Heart left ventricle (tissue), 16 donors: ENCODE measurements at regions not wholly inside any gene's neighbourhood (a gene's known extent, or its start where the extent isn't known, plus 50 kb on each side); places are given as distances from the start of the nearest gene placed in this dataset.

ENCODE experiments used
- ATAC-seq, 4 donors: fragments of 200-7000 bp; cut with Tn5 transposase; one replicate each; pipeline ENCODE4 v1.9.1; 2020 to 2022; ENCODE audit warnings: moderate library complexity in 4 of 4, mild to moderate bottlenecking in 3 of 4, moderate number of reproducible peaks in 1 of 4
- DNase-seq, 5 donors: peaks; one replicate each; pipeline ENCODE4 v3.0.0-alpha.2; 2020
- H3K27ac ChIP-seq, 12 donors: fragments of 200-600 bp; sonication (generic) in 4 of 12; one replicate each; pipeline versions ENCODE4 v1.5.0 to v1.8.0; 2016 to 2022; ENCODE audit warnings: mild to moderate bottlenecking in 2 of 12
- H3K27me3 ChIP-seq, 9 donors: fragments of 200-600 bp; sonication (generic) in 2 of 9; one replicate each; pipeline versions ENCODE4 v1.5.1 to v1.8.0; 2016 to 2022; ENCODE audit warnings: mild to moderate bottlenecking in 3 of 9
- H3K36me3 ChIP-seq, 9 donors: fragments of 200-600 bp; sonication (generic) in 2 of 9; one replicate each; pipeline versions ENCODE4 v1.5.0 to v1.8.0; 2018 to 2022; ENCODE audit warnings: mild to moderate bottlenecking in 2 of 9
- H3K4me1 ChIP-seq, 12 donors: fragments of 200-600 bp; sonication (generic) in 4 of 12; one replicate each; pipeline versions ENCODE4 v1.5.0 to v1.8.0; 2016 to 2022; ENCODE audit warnings: mild to moderate bottlenecking in 3 of 12
- H3K4me3 ChIP-seq, 12 donors: fragments of 200-600 bp; sonication (generic) in 4 of 12; one replicate each; pipeline versions ENCODE4 v1.5.0 to v1.8.0; 2017 to 2022; ENCODE audit warnings: mild to moderate bottlenecking in 9 of 12, moderate library complexity in 4 of 12
- H3K9me3 ChIP-seq, 12 donors: fragments of 200-600 bp; sonication (generic) in 4 of 12; one replicate each; pipeline versions ENCODE4 v1.5.0 to v1.8.0; 2016 to 2022; ENCODE audit warnings: mild to moderate bottlenecking in 1 of 12
- CTCF ChIP-seq, 12 donors: fragments of 200-600 bp; sonication (generic) in 4 of 12; IDR thresholded peaks; one replicate each; pipeline versions ENCODE4 v1.5.0 to v1.8.0; 2018 to 2022; ENCODE audit warnings: antibody characterized with exemption in 12 of 12, mild to moderate bottlenecking in 5 of 12
- POLR2A ChIP-seq, 2 donors: fragments of 450-650 bp; IDR thresholded peaks; one replicate each; pipeline ENCODE4 v1.6.1; 2017; ENCODE audit warnings: antibody characterized with exemption in 2 of 2, mild to moderate bottlenecking in 2 of 2, moderate library complexity in 2 of 2
- WGBS, 4 donors: extraction: QIAGEN DNeasy Blood & Tissue Kit in 2 of 4; methylation state at CpG; one replicate each; pipeline versions ENCODE4 v1.1.5 to v1.1.7; 2013 to 2018; 5-methylcytosine and 5-hydroxymethylcytosine counted together
- intact Hi-C, 10 donors: fragments of 100-400 bp; cut with DNase I; formaldehyde crosslinking; loops; one replicate each; pipeline versions ENCODE4 v1.11.1 to v1.14.2; 2022
- donor health status: ischemic (EF 13 %, LVEDD 7.1; RV severe dilation, severe dysfunction).
- donor health status: healthy with polysubstance abuse.
- donor health status: DM: no; HTN: yes; CAD: no.
- donor health status: DM: no; HTN: no; CAD: no.
- donor health status: ischemic (EF 25% LVEDD 6.9; RV normal size, moderate dysfunction).
- donor health status: ischemic (EF 25% LVEDD 5.7; RV mildly dilated, moderate dysfunction).
- donor health status: healthy.
- donor health status: DM: yes; HTN: yes; CAD: no.
- donor health status: ischemic (EF 35%, LVEDD 5.7; RV mildly dilated, moderate dysfunction).
- donor health status: nonischemic (EF 11% LVEDD 7.7; RV severe dilation, severe dysfunction).
- donor health status: DM: yes; HTN: yes; CAD: no.
- donor health status: PGD.
- donor health status: ischemic (EF 29% LVEDD 5.4; RV normal size, mild dysfunction).
- donor health status: nonischemic (EF 23%, LVEDD 6.1; RV moderate dilation, normal function).

DNA sequence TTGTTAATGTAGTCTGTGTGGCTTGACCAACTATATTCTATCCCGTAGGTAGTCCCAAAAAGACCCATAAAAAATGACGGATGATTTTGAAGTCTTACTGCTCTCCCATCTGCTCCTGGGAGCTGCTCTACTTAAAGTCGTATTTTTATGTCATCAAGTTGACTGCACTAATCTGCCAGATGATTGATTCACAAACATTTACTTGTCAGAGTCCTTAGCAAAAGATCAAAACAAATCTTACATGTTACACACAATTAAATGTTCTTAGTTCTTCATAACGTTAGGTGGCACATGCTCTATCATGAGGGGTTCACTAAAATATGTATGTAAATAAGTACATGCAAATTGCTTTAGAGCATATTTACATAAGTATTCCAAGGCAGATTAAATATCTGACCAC lies 498.3 kb upstream of the LRRTM4 start:
- Histone ChIP-seq H3K4me1 (no peaks in the 10 kb centered on the region), H3K27ac (no peak overlapping the region), H3K27me3 (no peaks in the 10 kb centered on the region), H3K36me3 (no peaks in the 10 kb centered on the region), H3K4me3 (no peak overlapping the region), H3K9me3 (peaks cover 0 to 7% (median 0%) of the 10 kb centered on the region in 12 donors)
- intact Hi-C loops: loop anchor here in 1 of 10 donors (1.0 kb wide), 1 partner anchor 9 kb away; no protein-coding TSS in a partner anchor
- ATAC-seq (no peak), DNase-seq (no peak)
- TF ChIP-seq POLR2A (IDR thresholded peaks at IDR 0.05) (no peak), CTCF (IDR thresholded peaks at IDR 0.05) (no peak)
- 64 to 70% (median 68%) methylated on average over 4 of the region's 4 CpGs for WGBS, 4 donors

DNA sequence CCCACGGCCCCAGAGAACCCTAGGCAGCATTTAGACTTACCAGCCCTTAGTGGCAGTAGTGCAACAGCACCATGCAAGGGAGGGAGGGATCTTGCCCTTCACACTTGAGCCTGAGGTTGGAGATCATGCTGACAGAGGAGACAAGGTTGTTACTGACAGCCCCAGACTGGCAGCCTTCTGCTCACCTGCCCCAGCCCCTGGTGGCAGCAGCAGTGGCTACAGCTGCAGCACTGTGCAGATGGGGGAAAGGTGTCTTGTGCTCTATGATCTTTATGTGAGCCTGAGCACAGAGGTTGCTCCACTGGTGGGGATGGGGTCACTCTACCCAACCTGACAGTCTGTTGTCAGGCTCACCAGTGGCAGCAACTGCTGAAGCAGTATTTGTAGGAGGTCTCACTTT lies 501.2 kb upstream of the LRRTM4 start:
- Histone ChIP-seq H3K36me3 (no peaks in the 10 kb centered on the region), H3K4me1 (no peaks in the 10 kb centered on the region), H3K27me3 (no peaks in the 10 kb centered on the region), H3K27ac (no peak overlapping the region), H3K4me3 (no peak overlapping the region), H3K9me3 (peaks cover 0 to 25% (median 0%) of the 10 kb centered on the region in 12 donors)
- TF ChIP-seq CTCF (IDR thresholded peaks at IDR 0.05): no peak
- no peak for TF ChIP-seq POLR2A (IDR thresholded peaks at IDR 0.05)
- ATAC-seq: no peak
- DNase-seq: no peak
- 38 to 60% (median 43%) methylated on average over 1 of the region's 1 CpG for WGBS, 4 donors
- intact Hi-C loops: no loop called here

DNA sequence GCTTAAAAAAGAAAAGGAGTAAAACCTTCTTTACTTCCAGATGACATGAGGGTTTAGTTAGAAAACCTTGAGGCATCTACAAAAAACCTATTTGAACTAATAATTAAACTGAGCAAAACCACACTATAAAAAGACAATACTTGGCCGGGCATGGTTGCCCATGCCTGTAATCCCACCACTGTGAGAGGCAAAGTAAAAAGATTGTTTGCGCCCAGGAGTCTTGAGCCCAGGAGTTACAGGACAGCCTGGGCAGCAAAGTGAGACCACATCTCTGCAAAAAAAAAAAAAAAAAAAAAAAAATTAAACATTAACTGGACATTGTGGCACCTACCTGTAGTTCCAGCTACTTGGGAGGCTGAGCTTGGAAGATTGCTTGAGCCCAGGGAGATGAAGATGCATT lies 502.8 kb upstream of the LRRTM4 start:
- TF ChIP-seq POLR2A (IDR thresholded peaks at IDR 0.05): no peak
- TF ChIP-seq CTCF (IDR thresholded peaks at IDR 0.05): no peak
- intact Hi-C loops: no loop called here
- no peak for ATAC-seq
- DNase-seq: no peak
- H3K27ac ChIP-seq: no peak overlapping the region
- H3K36me3 ChIP-seq: no peaks in the 10 kb centered on the region
- H3K4me1 ChIP-seq: no peaks in the 10 kb centered on the region
- H3K27me3 ChIP-seq: no peaks in the 10 kb centered on the region
- WGBS, 4 donors: 71 to 79% (median 78%) methylated on average over 2 of the region's 2 CpGs
- peaks cover 0 to 41% (median 15%) of the 10 kb centered on the region in 12 donors for H3K9me3 ChIP-seq
- H3K4me3 ChIP-seq: no peak overlapping the region

- WGBS, 4 donors: 49 to 72% (median 65%) methylated on average over 4 of the region's 4 CpGs
- Histone ChIP-seq H3K36me3 (no peaks in the 10 kb centered on the region), H3K9me3 (peaks cover 0 to 47% (median 19%) of the 10 kb centered on the region in 12 donors), H3K27ac (no peak overlapping the region), H3K4me1 (no peaks in the 10 kb centered on the region), H3K27me3 (no peaks in the 10 kb centered on the region), H3K4me3 (no peak overlapping the region)
- no peak for ATAC-seq
- no peak for TF ChIP-seq CTCF (IDR thresholded peaks at IDR 0.05)
- no peak for TF ChIP-seq POLR2A (IDR thresholded peaks at IDR 0.05)
- DNase-seq: no peak
- intact Hi-C loops: no loop called here
Measured at GRCh38 chr2:78029392-78029995, 507.3 kb upstream of the LRRTM4 start.
